ENCODE measurements at regions not wholly inside any gene's neighbourhood (a gene's known extent, or its start where the extent isn't known, plus 50 kb on each side); places are given as distances from the start of the nearest gene placed in this dataset.
A peak's percentile ranks its signal among the peaks of the same experiment; 100 is the strongest.

- no peaks in the 10 kb centered on the region for H3K79me2 ChIP-seq (ENCODE audit: insufficient read depth, low read length)
- no peak for DNase-seq
- H3K9me3 ChIP-seq (ENCODE audit: insufficient read depth, low read length, severe bottlenecking): no peaks in the 10 kb centered on the region
- no peak overlapping the region for H2AFZ ChIP-seq (ENCODE audit: low read depth, low read length)
- no peak overlapping the region for H3K9ac ChIP-seq (ENCODE audit: low read depth, low read length)
- H3K4me3 ChIP-seq (ENCODE audit: low read depth in 1 of 2, low read length in 2 of 2): no peak overlapping the region
- no peaks in the 10 kb centered on the region for H4K20me1 ChIP-seq (ENCODE audit: insufficient read depth, low read length)
- no peak for ATAC-seq (ENCODE audit: insufficient read depth, low read depth)
- H3K36me3 ChIP-seq (ENCODE audit: insufficient read depth, low read length): no peaks in the 10 kb centered on the region
- no peaks in the 10 kb centered on the region for H3K27me3 ChIP-seq (ENCODE audit: insufficient read depth, low read length, poor library complexity)
- no peaks in the 10 kb centered on the region for H3K4me1 ChIP-seq (ENCODE audit: insufficient read depth, low read length)
- H3K4me2 ChIP-seq (ENCODE audit: insufficient read depth, low read length): no peak overlapping the region
- no peak overlapping the region for H3K27ac ChIP-seq (ENCODE audit: low read length)
- no peak for TF ChIP-seq EZH2 (IDR thresholded peaks at IDR 0.05; ENCODE audit: borderline replicate concordance, low read depth, low read length, severe bottlenecking)
- TF ChIP-seq CTCF (IDR thresholded peaks at IDR 0.05; ENCODE audit: borderline replicate concordance, extremely low read depth, low read length, poor library complexity, severe bottlenecking): no peak
These were observed 335.7 kb upstream of the POU3F3 start for GRCh38 chr2:104518256-104518655.

- Histone ChIP-seq H3K4me3 (ENCODE audit: low read depth in 1 of 2, low read length in 2 of 2) (no peak overlapping the region), H3K27me3 (ENCODE audit: insufficient read depth, low read length, poor library complexity) (no peaks in the 10 kb centered on the region), H4K20me1 (ENCODE audit: insufficient read depth, low read length) (no peaks in the 10 kb centered on the region), H3K9ac (ENCODE audit: low read depth, low read length) (no peak overlapping the region), H3K79me2 (ENCODE audit: insufficient read depth, low read length) (no peaks in the 10 kb centered on the region), H3K4me1 (ENCODE audit: insufficient read depth, low read length) (no peaks in the 10 kb centered on the region), H3K36me3 (ENCODE audit: insufficient read depth, low read length) (no peaks in the 10 kb centered on the region), H3K4me2 (ENCODE audit: insufficient read depth, low read length) (no peak overlapping the region), H3K27ac (ENCODE audit: low read length) (no peak overlapping the region), H2AFZ (ENCODE audit: low read depth, low read length) (no peak overlapping the region), H3K9me3 (ENCODE audit: insufficient read depth, low read length, severe bottlenecking) (no peaks in the 10 kb centered on the region)
- DNase-seq (no peak), ATAC-seq (ENCODE audit: insufficient read depth, low read depth) (no peak)
- peak; percentile 23 for TF ChIP-seq CTCF (IDR thresholded peaks at IDR 0.05; ENCODE audit: borderline replicate concordance, extremely low read depth, low read length, poor library complexity, severe bottlenecking)
- no peak for TF ChIP-seq EZH2 (IDR thresholded peaks at IDR 0.05; ENCODE audit: borderline replicate concordance, low read depth, low read length, severe bottlenecking)
These were observed 332.7 kb upstream of the POU3F3 start for GRCh38 chr2:104521247-104521646.

GRCh38 chr2:104523921-104524320, 330.0 kb upstream of the POU3F3 start:
- Histone ChIP-seq H3K27me3 (ENCODE audit: insufficient read depth, low read length, poor library complexity) (no peaks in the 10 kb centered on the region), H3K79me2 (ENCODE audit: insufficient read depth, low read length) (no peaks in the 10 kb centered on the region), H2AFZ (ENCODE audit: low read depth, low read length) (no peak overlapping the region), H3K27ac (ENCODE audit: low read length) (no peak overlapping the region), H3K36me3 (ENCODE audit: insufficient read depth, low read length) (no peaks in the 10 kb centered on the region), H3K9me3 (ENCODE audit: insufficient read depth, low read length, severe bottlenecking) (no peaks in the 10 kb centered on the region), H3K4me3 (ENCODE audit: low read depth in 1 of 2, low read length in 2 of 2) (no peak overlapping the region), H3K9ac (ENCODE audit: low read depth, low read length) (no peak overlapping the region), H3K4me1 (ENCODE audit: insufficient read depth, low read length) (no peaks in the 10 kb centered on the region), H4K20me1 (ENCODE audit: insufficient read depth, low read length) (no peaks in the 10 kb centered on the region), H3K4me2 (ENCODE audit: insufficient read depth, low read length) (no peak overlapping the region)
- ATAC-seq (ENCODE audit: insufficient read depth, low read depth): no peak
- DNase-seq: no peak
- no peak for TF ChIP-seq EZH2 (IDR thresholded peaks at IDR 0.05; ENCODE audit: borderline replicate concordance, low read depth, low read length, severe bottlenecking)
- TF ChIP-seq CTCF (IDR thresholded peaks at IDR 0.05; ENCODE audit: borderline replicate concordance, extremely low read depth, low read length, poor library complexity, severe bottlenecking): no peak

- no peak for TF ChIP-seq EZH2 (IDR thresholded peaks at IDR 0.05; ENCODE audit: borderline replicate concordance, low read depth, low read length, severe bottlenecking)
- TF ChIP-seq CTCF (IDR thresholded peaks at IDR 0.05; ENCODE audit: borderline replicate concordance, extremely low read depth, low read length, poor library complexity, severe bottlenecking): no peak
- Histone ChIP-seq H3K4me3 (ENCODE audit: low read depth in 1 of 2, low read length in 2 of 2) (no peak overlapping the region), H3K36me3 (ENCODE audit: insufficient read depth, low read length) (no peaks in the 10 kb centered on the region), H3K27me3 (ENCODE audit: insufficient read depth, low read length, poor library complexity) (no peaks in the 10 kb centered on the region), H3K9ac (ENCODE audit: low read depth, low read length) (no peak overlapping the region), H2AFZ (ENCODE audit: low read depth, low read length) (no peak overlapping the region), H3K9me3 (ENCODE audit: insufficient read depth, low read length, severe bottlenecking) (no peaks in the 10 kb centered on the region), H3K4me2 (ENCODE audit: insufficient read depth, low read length) (no peak overlapping the region), H3K79me2 (ENCODE audit: insufficient read depth, low read length) (no peaks in the 10 kb centered on the region), H3K27ac (ENCODE audit: low read length) (no peak overlapping the region), H4K20me1 (ENCODE audit: insufficient read depth, low read length) (no peaks in the 10 kb centered on the region), H3K4me1 (ENCODE audit: insufficient read depth, low read length) (no peaks in the 10 kb centered on the region)
- ATAC-seq (ENCODE audit: insufficient read depth, low read depth) (no peak), DNase-seq (no peak)
These were observed 325.8 kb upstream of the POU3F3 start for GRCh38 chr2:104528101-104528500.
